Astrocyte (in vitro differentiated cells and primary cell): ENCODE measurements at regions not wholly inside any gene's neighbourhood (a gene's known extent, or its start where the extent isn't known, plus 50 kb on each side); places are given as distances from the start of the nearest gene placed in this dataset.

Source experiments
- DNase-seq: peaks from one replicate; pipeline ENCODE4 v3.0.0-alpha.2; 2010; ENCODE audit warnings: low read depth
- FAIRE-seq: peaks from 2 replicates; lab custom pipeline; 2011; peaks lifted over from hg19 to GRCh38; lab: Jason Lieb, UNC
- H2AFZ ChIP-seq: 2 replicates; pipeline ENCODE4 v1.6.0; 2012; ENCODE audit warnings: low read depth, low read length, inconsistent platforms
- H3K27ac ChIP-seq: 2 replicates; pipeline ENCODE4 v1.5.1; 2011; ENCODE audit warnings: low read depth, low read length, inconsistent platforms
- H3K27me3 ChIP-seq: 2 replicates; pipeline ENCODE4 v1.6.0; 2011; ENCODE audit warnings: low read length, inconsistent platforms; ENCODE audit not compliant: insufficient read depth
- H3K36me3 ChIP-seq: 2 replicates; pipeline ENCODE4 v1.5.1; 2011; ENCODE audit warnings: low read length, inconsistent platforms; ENCODE audit not compliant: insufficient read depth
- H3K4me1 ChIP-seq: 2 replicates; pipeline ENCODE4 v1.5.1; 2011; ENCODE audit warnings: low read length, inconsistent platforms; ENCODE audit not compliant: insufficient read depth
- H3K4me2 ChIP-seq: 2 replicates; pipeline ENCODE4 v1.6.0; 2012; ENCODE audit warnings: low read length, inconsistent platforms
- H3K4me3 ChIP-seq: 2 replicates; pipeline ENCODE4 v1.5.1; 2011; ENCODE audit warnings: low read depth, mild to moderate bottlenecking, low read length, inconsistent platforms; ENCODE audit not compliant: insufficient read depth
- H3K79me2 ChIP-seq: 2 replicates; pipeline ENCODE4 v1.6.0; 2012; ENCODE audit warnings: mild to moderate bottlenecking, low read length, inconsistent platforms; ENCODE audit not compliant: insufficient read depth
- H3K9ac ChIP-seq: 2 replicates; pipeline ENCODE4 v1.6.0; 2012; ENCODE audit warnings: mild to moderate bottlenecking, low read length, inconsistent platforms
- H3K9me3 ChIP-seq: 2 replicates; pipeline ENCODE4 v1.5.1; 2012; ENCODE audit warnings: low read depth, mild to moderate bottlenecking, low read length, inconsistent platforms; ENCODE audit not compliant: insufficient read depth
- H4K20me1 ChIP-seq: 2 replicates; pipeline ENCODE4 v1.6.0; 2012; ENCODE audit warnings: low read length, inconsistent platforms; ENCODE audit not compliant: insufficient read depth
- H3K27ac Mint-ChIP-seq: one replicate; pipeline ENCODE4 v1.8.0; 2021; ENCODE audit warnings: mild to moderate bottlenecking, mixed read lengths; ENCODE audit not compliant: unreplicated experiment
- H3K27me3 Mint-ChIP-seq: one replicate; pipeline ENCODE4 v1.8.0; 2021; ENCODE audit warnings: low read depth, mixed read lengths; ENCODE audit not compliant: unreplicated experiment
- H3K36me3 Mint-ChIP-seq: one replicate; pipeline ENCODE4 v1.8.0; 2021; ENCODE audit warnings: low read depth, mixed read lengths; ENCODE audit not compliant: unreplicated experiment
- H3K4me1 Mint-ChIP-seq: one replicate; pipeline ENCODE4 v1.8.0; 2021; ENCODE audit warnings: low read depth, mixed read lengths; ENCODE audit not compliant: unreplicated experiment
- H3K4me3 Mint-ChIP-seq: one replicate; pipeline ENCODE4 v1.8.0; 2021; ENCODE audit warnings: mild to moderate bottlenecking, moderate library complexity, mixed read lengths; ENCODE audit not compliant: unreplicated experiment
- H3K9me3 Mint-ChIP-seq: one replicate; pipeline ENCODE4 v1.8.0; 2021; ENCODE audit warnings: mild to moderate bottlenecking, mixed read lengths; ENCODE audit not compliant: unreplicated experiment
- EZH2 ChIP-seq: IDR thresholded peaks from 2 replicates; pipeline ENCODE4 v1.6.1; 2012; ENCODE audit warnings: mild to moderate bottlenecking, low read length, inconsistent platforms; ENCODE audit not compliant: insufficient read depth
- TF ChIP-seq, protein P1 (sequence below): IDR thresholded peaks from 2 replicates; pipeline ENCODE4 v1.5.1; 2011; ENCODE audit warnings: low read depth, mild to moderate bottlenecking, inconsistent platforms, low read length, moderate library complexity; ENCODE audit not compliant: insufficient read depth

DNA sequence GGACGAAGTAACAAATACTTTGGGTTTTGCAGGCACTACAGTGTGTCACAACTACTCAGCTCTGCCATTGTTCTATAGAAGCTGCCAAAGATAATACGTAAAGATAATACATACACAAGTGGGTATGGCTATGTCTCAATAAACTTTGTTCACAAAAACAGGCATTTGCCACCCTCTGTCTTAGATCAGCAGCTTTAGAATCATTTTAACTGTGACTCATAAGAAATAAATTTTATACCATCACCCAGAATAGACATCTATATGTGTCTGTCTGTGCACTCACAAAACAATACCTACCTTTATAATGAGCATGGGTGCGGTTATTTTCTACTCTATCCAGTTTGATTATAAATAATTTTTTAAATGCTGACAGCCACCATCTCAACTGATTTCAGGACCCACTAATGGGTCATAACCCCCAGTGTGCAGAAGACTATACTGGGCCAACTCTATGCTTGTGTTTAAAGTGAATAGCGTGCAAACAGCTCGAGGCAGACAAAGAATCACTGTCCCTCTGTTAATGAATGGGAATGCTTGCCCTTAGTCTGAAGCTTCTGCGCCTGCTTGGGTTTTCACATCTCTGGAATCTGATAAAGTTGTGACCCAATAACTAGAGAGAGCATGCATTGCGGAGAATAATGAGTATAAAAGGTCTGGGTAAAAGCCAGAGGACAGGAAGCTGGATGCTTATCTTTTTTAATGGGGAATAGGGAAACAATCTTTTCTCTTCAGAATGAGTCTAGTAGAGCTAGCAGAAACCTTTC, 216.2 kb downstream of the PLPP3 start:
- DNase-seq (no peak), FAIRE-seq (no peak)
- Histone ChIP-seq H3K27ac (no peak overlapping the region), H3K4me3 (no peak overlapping the region), H3K79me2 (no peaks in the 10 kb centered on the region), H3K4me2 (no peak overlapping the region), H3K9me3 (no peaks in the 10 kb centered on the region), H3K9ac (no peak overlapping the region), H3K27me3 (no peaks in the 10 kb centered on the region), H4K20me1 (no peaks in the 10 kb centered on the region), H3K4me1 (no peaks in the 10 kb centered on the region), H3K36me3 (no peaks in the 10 kb centered on the region), H2AFZ (no peak overlapping the region)
- Mint-ChIP-seq H3K9me3 (no peaks in the 10 kb centered on the region), H3K4me1 (peaks cover 2% of the 10 kb centered on the region), H3K27ac (no peak overlapping the region), H3K36me3 (no peaks in the 10 kb centered on the region), H3K4me3 (no peak overlapping the region), H3K27me3 (no peaks in the 10 kb centered on the region)
- TF ChIP-seq, protein P1, sequence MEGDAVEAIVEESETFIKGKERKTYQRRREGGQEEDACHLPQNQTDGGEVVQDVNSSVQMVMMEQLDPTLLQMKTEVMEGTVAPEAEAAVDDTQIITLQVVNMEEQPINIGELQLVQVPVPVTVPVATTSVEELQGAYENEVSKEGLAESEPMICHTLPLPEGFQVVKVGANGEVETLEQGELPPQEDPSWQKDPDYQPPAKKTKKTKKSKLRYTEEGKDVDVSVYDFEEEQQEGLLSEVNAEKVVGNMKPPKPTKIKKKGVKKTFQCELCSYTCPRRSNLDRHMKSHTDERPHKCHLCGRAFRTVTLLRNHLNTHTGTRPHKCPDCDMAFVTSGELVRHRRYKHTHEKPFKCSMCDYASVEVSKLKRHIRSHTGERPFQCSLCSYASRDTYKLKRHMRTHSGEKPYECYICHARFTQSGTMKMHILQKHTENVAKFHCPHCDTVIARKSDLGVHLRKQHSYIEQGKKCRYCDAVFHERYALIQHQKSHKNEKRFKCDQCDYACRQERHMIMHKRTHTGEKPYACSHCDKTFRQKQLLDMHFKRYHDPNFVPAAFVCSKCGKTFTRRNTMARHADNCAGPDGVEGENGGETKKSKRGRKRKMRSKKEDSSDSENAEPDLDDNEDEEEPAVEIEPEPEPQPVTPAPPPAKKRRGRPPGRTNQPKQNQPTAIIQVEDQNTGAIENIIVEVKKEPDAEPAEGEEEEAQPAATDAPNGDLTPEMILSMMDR, result no peak
- no peak for TF ChIP-seq EZH2

DNA sequence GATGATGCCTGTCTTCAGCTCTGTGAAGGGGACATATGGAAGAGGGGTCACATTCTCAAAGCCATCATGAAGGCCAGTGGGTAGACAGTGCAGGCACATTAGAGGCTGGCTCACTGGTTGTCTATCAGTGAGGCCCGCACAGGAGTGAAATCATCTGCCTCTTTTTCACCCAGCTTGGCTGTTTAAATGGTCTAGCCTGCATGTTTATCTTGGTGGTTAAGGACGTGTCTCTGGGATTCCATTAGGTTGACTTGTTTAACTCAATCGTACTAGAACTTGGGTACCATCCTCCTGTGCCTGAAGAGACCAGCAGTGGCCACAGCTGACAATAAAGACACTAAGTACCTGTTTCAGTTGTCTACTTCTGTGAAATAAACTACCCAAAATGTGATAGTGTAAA, 219.3 kb downstream of the PLPP3 start:
- no peak overlapping the region for H3K27ac Mint-ChIP-seq

More for the DNA sequence above, 219.3 kb downstream of the PLPP3 start:
- Mint-ChIP-seq H3K9me3 (no peaks in the 10 kb centered on the region), H3K4me1 (peaks cover 5% of the 10 kb centered on the region), H3K36me3 (no peaks in the 10 kb centered on the region), H3K4me3 (no peak overlapping the region), H3K27me3 (no peaks in the 10 kb centered on the region)
- Histone ChIP-seq H3K79me2 (no peaks in the 10 kb centered on the region), H3K9me3 (no peaks in the 10 kb centered on the region), H4K20me1 (no peaks in the 10 kb centered on the region), H3K27me3 (no peaks in the 10 kb centered on the region), H3K9ac (no peak overlapping the region), H3K36me3 (no peaks in the 10 kb centered on the region), H3K4me3 (no peak overlapping the region), H2AFZ (no peak overlapping the region), H3K4me1 (peaks cover 2% of the 10 kb centered on the region), H3K4me2 (no peak overlapping the region), H3K27ac (no peak overlapping the region)
- FAIRE-seq (no peak), DNase-seq (peak; percentile 63)
- no peak for TF ChIP-seq EZH2
- TF ChIP-seq, protein P1, result no peak
